ENCODE measurements at regions not wholly inside any gene's neighbourhood (a gene's known extent, or its start where the extent isn't known, plus 50 kb on each side); places are given as distances from the start of the nearest gene placed in this dataset.

- intact Hi-C loops (cut with micrococcal nuclease; ENCODE audit: unreplicated experiment): no loop called here
- POLR2A ChIA-PET: interaction anchor here (0.7 to 0.9 kb wide), 2 partner anchors 13 to 82 kb away, joined by 3 to 6 read pairs; no protein-coding TSS in a partner anchor
- CTCF ChIA-PET (ENCODE audit: unreplicated experiment): no interaction called here
These were observed 433.7 kb upstream of the TRIB2 start for GRCh38 chr2:12282780-12283695.

GRCh38 chr2:12284037-12284436, 432.7 kb upstream of the TRIB2 start:
- POLR2A ChIA-PET: no interaction called here
- Histone ChIP-seq H3K27ac (ENCODE audit: low read depth, low read length, poor library complexity, severe bottlenecking) (no peak overlapping the region), H4K20me1 (ENCODE audit: insufficient read depth, low read length) (no peaks in the 10 kb centered on the region), H3K9me2 (ENCODE audit: insufficient read depth, low read length) (no peaks in the 10 kb centered on the region), H3K36me3 (ENCODE audit: insufficient read depth, low read length) (no peaks in the 10 kb centered on the region), H3K4me1 (ENCODE audit: insufficient read depth, low read length, poor library complexity, severe bottlenecking) (no peaks in the 10 kb centered on the region), H2AFZ (ENCODE audit: low read length) (no peak overlapping the region), H3K79me2 (ENCODE audit: insufficient read depth, low read depth, low read length) (no peaks in the 10 kb centered on the region), H3K4me3 (ENCODE audit: low read depth, low read length, poor library complexity, severe bottlenecking) (no peak overlapping the region), H3K9me3 (ENCODE audit: low read length) (no peaks in the 10 kb centered on the region), H3K4me2 (ENCODE audit: low read length) (no peak overlapping the region)
- CTCF ChIA-PET (ENCODE audit: unreplicated experiment): no interaction called here
- TF ChIP-seq, protein P1, sequence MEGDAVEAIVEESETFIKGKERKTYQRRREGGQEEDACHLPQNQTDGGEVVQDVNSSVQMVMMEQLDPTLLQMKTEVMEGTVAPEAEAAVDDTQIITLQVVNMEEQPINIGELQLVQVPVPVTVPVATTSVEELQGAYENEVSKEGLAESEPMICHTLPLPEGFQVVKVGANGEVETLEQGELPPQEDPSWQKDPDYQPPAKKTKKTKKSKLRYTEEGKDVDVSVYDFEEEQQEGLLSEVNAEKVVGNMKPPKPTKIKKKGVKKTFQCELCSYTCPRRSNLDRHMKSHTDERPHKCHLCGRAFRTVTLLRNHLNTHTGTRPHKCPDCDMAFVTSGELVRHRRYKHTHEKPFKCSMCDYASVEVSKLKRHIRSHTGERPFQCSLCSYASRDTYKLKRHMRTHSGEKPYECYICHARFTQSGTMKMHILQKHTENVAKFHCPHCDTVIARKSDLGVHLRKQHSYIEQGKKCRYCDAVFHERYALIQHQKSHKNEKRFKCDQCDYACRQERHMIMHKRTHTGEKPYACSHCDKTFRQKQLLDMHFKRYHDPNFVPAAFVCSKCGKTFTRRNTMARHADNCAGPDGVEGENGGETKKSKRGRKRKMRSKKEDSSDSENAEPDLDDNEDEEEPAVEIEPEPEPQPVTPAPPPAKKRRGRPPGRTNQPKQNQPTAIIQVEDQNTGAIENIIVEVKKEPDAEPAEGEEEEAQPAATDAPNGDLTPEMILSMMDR (conservative IDR thresholded peaks at IDR 0.05; ENCODE audit: low read length): no peak
- TF ChIP-seq EZH2phosphoT487 (IDR thresholded peaks at IDR 0.05; ENCODE audit: borderline replicate concordance, low read depth, low read length): no peak
- intact Hi-C loops (cut with micrococcal nuclease; ENCODE audit: unreplicated experiment): no loop called here
- BruUV-seq (replicated peaks): no TSS peak
- DNase-seq (ENCODE audit: low spot score): no peak

More at GRCh38 chr2:12282780-12283695, 433.7 kb upstream of the TRIB2 start:
- BruUV-seq (replicated peaks): no TSS peak
- Histone ChIP-seq H3K36me3 (ENCODE audit: insufficient read depth, low read length) (no peaks in the 10 kb centered on the region), H3K4me1 (ENCODE audit: insufficient read depth, low read length, poor library complexity, severe bottlenecking) (no peaks in the 10 kb centered on the region), H3K4me3 (ENCODE audit: low read depth, low read length, poor library complexity, severe bottlenecking) (no peak overlapping the region), H3K9me3 (ENCODE audit: low read length) (no peaks in the 10 kb centered on the region), H3K4me2 (ENCODE audit: low read length) (no peak overlapping the region), H2AFZ (ENCODE audit: low read length) (no peak overlapping the region), H3K9me2 (ENCODE audit: insufficient read depth, low read length) (no peaks in the 10 kb centered on the region), H3K79me2 (ENCODE audit: insufficient read depth, low read depth, low read length) (no peaks in the 10 kb centered on the region), H4K20me1 (ENCODE audit: insufficient read depth, low read length) (no peaks in the 10 kb centered on the region), H3K27ac (ENCODE audit: low read depth, low read length, poor library complexity, severe bottlenecking) (no peak overlapping the region)
- no peak for DNase-seq (ENCODE audit: low spot score)
- TF ChIP-seq EZH2phosphoT487 (IDR thresholded peaks at IDR 0.05; ENCODE audit: borderline replicate concordance, low read depth, low read length): no peak

GRCh38 chr2:12284487-12284886, 432.2 kb upstream of the TRIB2 start:
- intact Hi-C loops (cut with micrococcal nuclease; ENCODE audit: unreplicated experiment): no loop called here

More at GRCh38 chr2:12284487-12284886, 432.2 kb upstream of the TRIB2 start:
- no peak overlapping the region for H3K4me2 ChIP-seq (ENCODE audit: low read length)
- ChIA-PET CTCF (ENCODE audit: unreplicated experiment) (no interaction called here), POLR2A (no interaction called here)
- H3K9me3 ChIP-seq (ENCODE audit: low read length): no peaks in the 10 kb centered on the region
- H2AFZ ChIP-seq (ENCODE audit: low read length): no peak overlapping the region
- TF ChIP-seq, protein P1 (conservative IDR thresholded peaks at IDR 0.05; ENCODE audit: low read length): no peak
- no peak for TF ChIP-seq EZH2phosphoT487 (IDR thresholded peaks at IDR 0.05; ENCODE audit: borderline replicate concordance, low read depth, low read length)
- H3K36me3 ChIP-seq (ENCODE audit: insufficient read depth, low read length): no peaks in the 10 kb centered on the region
- no peaks in the 10 kb centered on the region for H3K9me2 ChIP-seq (ENCODE audit: insufficient read depth, low read length)
- no peak for DNase-seq (ENCODE audit: low spot score)
- H3K27ac ChIP-seq (ENCODE audit: low read depth, low read length, poor library complexity, severe bottlenecking): no peak overlapping the region
- BruUV-seq (replicated peaks): no TSS peak
- no peaks in the 10 kb centered on the region for H3K79me2 ChIP-seq (ENCODE audit: insufficient read depth, low read depth, low read length)
- H4K20me1 ChIP-seq (ENCODE audit: insufficient read depth, low read length): no peaks in the 10 kb centered on the region
- H3K4me3 ChIP-seq (ENCODE audit: low read depth, low read length, poor library complexity, severe bottlenecking): no peak overlapping the region
- H3K4me1 ChIP-seq (ENCODE audit: insufficient read depth, low read length, poor library complexity, severe bottlenecking): no peaks in the 10 kb centered on the region
